ENCODE measurements at regions not wholly inside any gene's neighbourhood (a gene's known extent, or its start where the extent isn't known, plus 50 kb on each side); places are given as distances from the start of the nearest gene placed in this dataset.
A peak's percentile ranks its signal among the peaks of the same experiment; 100 is the strongest.

GRCh38 chr12:113591480-113591974, 119.9 kb upstream of the LHX5 start (continued):
- TF ChIP-seq ZNF610 (tag by site-specific recombination; IDR thresholded peaks at IDR 0.05; ENCODE audit: borderline replicate concordance) (no peak), ZXDB (tag by site-specific recombination; IDR thresholded peaks at IDR 0.05) (no peak), ZBTB49 (tag by site-specific recombination; IDR thresholded peaks at IDR 0.05; ENCODE audit: low read depth) (no peak), ZNF76 (tag by site-specific recombination; IDR thresholded peaks at IDR 0.05; ENCODE audit: borderline replicate concordance, low read depth) (no peak), YY1 (tag by site-specific recombination; IDR thresholded peaks at IDR 0.05) (no peak), ZNF23 (tag by site-specific recombination; IDR thresholded peaks at IDR 0.05; ENCODE audit: borderline replicate concordance) (no peak), KLF8 (tag by site-specific recombination; IDR thresholded peaks at IDR 0.05) (no peak), SCRT1 (tag by site-specific recombination; IDR thresholded peaks at IDR 0.05; ENCODE audit: borderline replicate concordance) (no peak), ZNF776 (tag by site-specific recombination; IDR thresholded peaks at IDR 0.05; ENCODE audit: borderline replicate concordance) (no peak), KLF1 (tag by site-specific recombination; IDR thresholded peaks at IDR 0.05) (0 out of 2 replicates have a peak, but pooled peaks have one; percentile 24), ZNF335 (tag by site-specific recombination; conservative IDR thresholded peaks at IDR 0.05) (0 out of 2 replicates have a peak, but pooled peaks have one; percentile 38), KLF17 (tag by site-specific recombination; IDR thresholded peaks at IDR 0.05) (no peak), ZNF184 (tag by site-specific recombination; IDR thresholded peaks at IDR 0.05) (no peak)
- TF ChIP-seq, protein P1, sequence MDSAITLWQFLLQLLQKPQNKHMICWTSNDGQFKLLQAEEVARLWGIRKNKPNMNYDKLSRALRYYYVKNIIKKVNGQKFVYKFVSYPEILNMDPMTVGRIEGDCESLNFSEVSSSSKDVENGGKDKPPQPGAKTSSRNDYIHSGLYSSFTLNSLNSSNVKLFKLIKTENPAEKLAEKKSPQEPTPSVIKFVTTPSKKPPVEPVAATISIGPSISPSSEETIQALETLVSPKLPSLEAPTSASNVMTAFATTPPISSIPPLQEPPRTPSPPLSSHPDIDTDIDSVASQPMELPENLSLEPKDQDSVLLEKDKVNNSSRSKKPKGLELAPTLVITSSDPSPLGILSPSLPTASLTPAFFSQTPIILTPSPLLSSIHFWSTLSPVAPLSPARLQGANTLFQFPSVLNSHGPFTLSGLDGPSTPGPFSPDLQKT (IDR thresholded peaks at IDR 0.05; ENCODE audit: borderline replicate concordance, low read depth, low read length), result no peak

DNA sequence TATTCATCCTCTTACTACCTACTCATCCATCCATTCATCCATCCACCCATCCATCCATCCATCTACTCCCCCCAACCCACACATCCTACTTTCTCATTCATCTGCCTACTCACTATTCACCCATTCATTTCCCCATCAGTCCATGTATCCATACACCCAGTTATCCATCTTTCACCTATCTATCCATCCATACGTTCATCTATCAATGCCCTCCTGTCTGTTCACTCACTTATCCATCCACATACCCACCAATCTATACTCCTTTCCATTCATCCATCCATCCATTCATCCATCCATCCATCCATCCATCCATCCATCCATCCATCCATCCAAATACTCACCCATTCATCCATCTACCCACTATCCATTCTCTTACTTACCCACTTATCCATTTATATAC, 117.8 kb upstream of the LHX5 start:
- TF ChIP-seq ZNF776 (tag by site-specific recombination; IDR thresholded peaks at IDR 0.05; ENCODE audit: borderline replicate concordance) (no peak), EGR2 (tag by site-specific recombination; IDR thresholded peaks at IDR 0.05; ENCODE audit: low read depth) (peak; percentile 12; the same call in 1 of the 2 replicates), ZBTB17 (tag by site-specific recombination; IDR thresholded peaks at IDR 0.05) (peak; percentile 58), KLF10 (tag by site-specific recombination; IDR thresholded peaks at IDR 0.05) (no peak), ZNF529 (tag by site-specific recombination; IDR thresholded peaks at IDR 0.05; ENCODE audit: insufficient replicate concordance) (no peak), ZNF701 (tag by site-specific recombination; IDR thresholded peaks at IDR 0.05) (no peak), ZNF366 (tag by site-specific recombination; conservative IDR thresholded peaks at IDR 0.05) (peak; percentile 76)
- no peak overlapping the region for H3K4me3 ChIP-seq (ENCODE audit: low read depth, low read length)
- ChIA-PET CTCF (no interaction called here), POLR2A (no interaction called here)
- H3K4me1 ChIP-seq (ENCODE audit: control insufficient read depth, insufficient read depth, low read length), result no peaks in the 10 kb centered on the region
- no peaks in the 10 kb centered on the region for H3K9me3 ChIP-seq (ENCODE audit: control insufficient read depth, insufficient read depth, low read depth, low read length)
- no peak overlapping the region for H3K27ac ChIP-seq (ENCODE audit: extremely low read depth, low read depth, low read length)
- no peaks in the 10 kb centered on the region for H3K36me3 ChIP-seq (ENCODE audit: control insufficient read depth in 2 of 2, insufficient read depth in 1 of 2, low read length in 2 of 2)

DNA sequence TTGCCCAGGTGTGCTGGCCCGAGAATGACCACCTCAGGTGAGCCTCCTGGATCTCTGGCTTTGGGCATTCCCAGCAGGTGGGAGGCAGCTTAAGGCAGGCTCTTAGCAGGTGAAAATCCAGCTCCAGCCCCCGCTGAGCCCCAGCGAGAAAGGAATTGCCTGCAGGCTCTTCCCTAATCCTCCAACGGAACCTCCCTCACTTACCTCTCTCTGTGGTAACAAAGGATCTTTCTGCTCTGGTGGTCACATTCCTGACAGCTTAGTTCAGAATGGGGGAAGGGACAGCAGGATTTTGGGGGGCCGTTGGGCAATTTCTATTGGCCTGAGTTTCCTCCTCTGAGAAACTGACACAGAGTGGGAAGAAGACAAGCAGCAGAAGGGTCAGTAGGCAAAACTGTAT, 116.0 kb upstream of the LHX5 start:
- no peak overlapping the region for H3K4me3 ChIP-seq (ENCODE audit: low read depth, low read length)
- POLR2A ChIA-PET, result no interaction called here
- TF ChIP-seq BCL11B (tag by site-specific recombination; IDR thresholded peaks at IDR 0.05; ENCODE audit: low read depth) (no peak), GLIS1 (tag by site-specific recombination; IDR thresholded peaks at IDR 0.05) (peak; percentile 41), ZNF335 (tag by site-specific recombination; conservative IDR thresholded peaks at IDR 0.05) (no peak), ZXDB (tag by site-specific recombination; IDR thresholded peaks at IDR 0.05) (no peak), ZNF248 (tag by site-specific recombination; IDR thresholded peaks at IDR 0.05) (no peak), ZNF830 (tag by site-specific recombination; IDR thresholded peaks at IDR 0.05; ENCODE audit: low read depth) (no peak), ZNF677 (tag by site-specific recombination; IDR thresholded peaks at IDR 0.05) (no peak), TRIM28 (IDR thresholded peaks at IDR 0.05; ENCODE audit: borderline replicate concordance, low read length) (no peak), ZNF560 (tag by site-specific recombination; IDR thresholded peaks at IDR 0.05; ENCODE audit: borderline replicate concordance) (no peak), ZNF274 (IDR thresholded peaks at IDR 0.05; ENCODE audit: low read length) (no peak), ZNF274 (tag by site-specific recombination; IDR thresholded peaks at IDR 0.05; ENCODE audit: borderline replicate concordance) (no peak), ZIC2 (tag by site-specific recombination; IDR thresholded peaks at IDR 0.05) (0 out of 2 replicates have a peak, but pooled peaks have one; percentile 10), ZBTB7A (tag by site-specific recombination; IDR thresholded peaks at IDR 0.05; ENCODE audit: low read depth) (no peak)
- CTCF ChIA-PET, result no interaction called here
- no peaks in the 10 kb centered on the region for H3K4me1 ChIP-seq (ENCODE audit: control insufficient read depth, insufficient read depth, low read length)
- H3K9me3 ChIP-seq (ENCODE audit: control insufficient read depth, insufficient read depth, low read depth, low read length), result no peaks in the 10 kb centered on the region
- no peak overlapping the region for H3K27ac ChIP-seq (ENCODE audit: extremely low read depth, low read depth, low read length)
- no peaks in the 10 kb centered on the region for H3K36me3 ChIP-seq (ENCODE audit: control insufficient read depth in 2 of 2, insufficient read depth in 1 of 2, low read length in 2 of 2)

Data from HEK293 (cell line).